ENCODE measurements at regions not wholly inside any gene's neighbourhood (a gene's known extent, or its start where the extent isn't known, plus 50 kb on each side); places are given as distances from the start of the nearest gene placed in this dataset.

DNA sequence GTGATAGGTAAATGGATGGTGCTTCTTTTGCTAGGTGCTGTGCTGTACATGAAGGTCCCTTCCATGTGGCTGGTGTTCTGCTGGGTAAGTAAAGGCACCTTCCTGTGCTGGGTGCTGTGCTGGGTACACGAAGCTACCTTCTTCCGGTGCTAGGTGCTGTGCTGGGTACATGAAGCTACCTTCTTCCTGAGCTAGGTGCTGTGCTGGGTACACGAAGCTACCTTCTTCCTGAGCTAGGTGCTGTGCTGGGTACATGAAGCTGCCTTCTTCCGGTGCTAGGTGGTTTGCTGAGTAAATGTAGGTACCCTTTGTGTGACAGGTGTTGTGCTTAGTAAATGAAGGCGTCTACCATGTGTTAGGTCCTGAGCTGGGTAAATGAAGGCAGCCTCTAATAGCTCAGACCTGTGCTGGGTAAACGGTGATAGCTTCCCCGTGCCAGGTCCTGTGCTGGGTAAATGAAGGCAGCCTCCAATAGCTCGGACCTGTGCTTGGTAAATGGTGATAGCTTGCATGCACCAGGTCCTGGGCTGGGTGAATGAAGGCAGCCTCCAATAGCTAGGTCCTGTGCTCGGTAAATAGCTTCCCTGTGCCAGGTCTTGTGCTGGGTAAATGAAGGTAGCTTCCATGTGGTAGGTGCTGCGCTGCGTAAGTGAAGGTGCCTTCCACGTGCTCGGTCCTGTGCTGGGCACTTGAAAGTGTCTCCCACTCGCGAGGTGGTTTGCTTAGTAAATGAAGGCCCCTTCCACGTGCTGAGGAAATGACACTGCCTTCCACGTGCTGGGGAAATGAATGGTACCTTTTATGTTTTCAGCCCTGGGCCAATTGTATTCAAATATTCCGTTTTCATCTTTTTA is 115.5 kb downstream of the ERMARD start:
- H3K4me3 ChIP-seq (ENCODE audit: low read depth in 1 of 3, low read length in 3 of 3): no peak overlapping the region

GRCh38 chr6:169866140-169866534 is 114.7 kb downstream of the ERMARD start:
- FAIRE-seq (no peak), DNase-seq (no peak)
- 88 to 94% (median 88%) methylated on average over 10 of the region's 10 CpGs for WGBS, 3 donors
- Histone ChIP-seq H3K27ac (ENCODE audit: low read depth in 1 of 3, low read length in 2 of 3) (no peak overlapping the region), H3K27me3 (ENCODE audit: control insufficient read depth in 3 of 3, insufficient read depth in 3 of 3, low read length in 3 of 3) (no peaks in the 10 kb centered on the region), H3K4me1 (ENCODE audit: control insufficient read depth in 3 of 3, insufficient read depth in 2 of 3, low read depth in 1 of 3, low read length in 2 of 3) (peaks cover 0 to 14% (median 0%) of the 10 kb centered on the region in 3 donors), H3K36me3 (ENCODE audit: control insufficient read depth in 3 of 3, insufficient read depth in 2 of 3, low read depth in 1 of 3, low read length in 3 of 3) (no peaks in the 10 kb centered on the region), H3K9me3 (ENCODE audit: control insufficient read depth in 2 of 2, insufficient read depth in 1 of 2, low read depth in 1 of 2, low read length in 1 of 2) (peaks cover 0 to 5% of the 10 kb centered on the region in 2 donors), H3K4me3 (ENCODE audit: low read depth in 1 of 3, low read length in 3 of 3) (no peak overlapping the region)

More for the DNA sequence above, 115.5 kb downstream of the ERMARD start:
- WGBS, 3 donors: 85 to 87% (median 86%) methylated on average over 18 of the region's 18 CpGs
- H3K9me3 ChIP-seq (ENCODE audit: control insufficient read depth in 2 of 2, insufficient read depth in 1 of 2, low read depth in 1 of 2, low read length in 1 of 2): peaks cover 0 to 5% of the 10 kb centered on the region in 2 donors
- DNase-seq: no peak
- peaks cover 0 to 7% (median 0%) of the 10 kb centered on the region in 3 donors for H3K4me1 ChIP-seq (ENCODE audit: control insufficient read depth in 3 of 3, insufficient read depth in 2 of 3, low read depth in 1 of 3, low read length in 2 of 3)
- no peaks in the 10 kb centered on the region for H3K36me3 ChIP-seq (ENCODE audit: control insufficient read depth in 3 of 3, insufficient read depth in 2 of 3, low read depth in 1 of 3, low read length in 3 of 3)
- no peak overlapping the region for H3K27ac ChIP-seq (ENCODE audit: low read depth in 1 of 3, low read length in 2 of 3)
- H3K27me3 ChIP-seq (ENCODE audit: control insufficient read depth in 3 of 3, insufficient read depth in 3 of 3, low read length in 3 of 3): no peaks in the 10 kb centered on the region
- FAIRE-seq: no peak

- WGBS, 3 donors: 72 to 85% (median 80%) methylated on average over 13 of the region's 13 CpGs
- H3K27me3 ChIP-seq (ENCODE audit: control insufficient read depth in 3 of 3, insufficient read depth in 3 of 3, low read length in 3 of 3): no peaks in the 10 kb centered on the region
- no peak overlapping the region for H3K27ac ChIP-seq (ENCODE audit: low read depth in 1 of 3, low read length in 2 of 3)
- no peak overlapping the region for H3K4me3 ChIP-seq (ENCODE audit: low read depth in 1 of 3, low read length in 3 of 3)
- DNase-seq (no peak), FAIRE-seq (no peak)
- peaks cover 0 to 14% (median 0%) of the 10 kb centered on the region in 3 donors for H3K4me1 ChIP-seq (ENCODE audit: control insufficient read depth in 3 of 3, insufficient read depth in 2 of 3, low read depth in 1 of 3, low read length in 2 of 3)
- no peaks in the 10 kb centered on the region for H3K36me3 ChIP-seq (ENCODE audit: control insufficient read depth in 3 of 3, insufficient read depth in 2 of 3, low read depth in 1 of 3, low read length in 3 of 3)
- H3K9me3 ChIP-seq (ENCODE audit: control insufficient read depth in 2 of 2, insufficient read depth in 1 of 2, low read depth in 1 of 2, low read length in 1 of 2): no peaks in the 10 kb centered on the region
These were observed 114.1 kb downstream of the ERMARD start for GRCh38 chr6:169865346-169866139.

- DNase-seq (peak; percentile 57 to 70), FAIRE-seq (no peak)
- no peak overlapping the region for H3K27ac ChIP-seq (ENCODE audit: low read depth in 1 of 3, low read length in 2 of 3)
- 35 to 69% (median 50%) methylated on average over 23 of the region's 23 CpGs for WGBS, 3 donors
- H3K36me3 ChIP-seq (ENCODE audit: control insufficient read depth in 3 of 3, insufficient read depth in 2 of 3, low read depth in 1 of 3, low read length in 3 of 3): no peaks in the 10 kb centered on the region
- H3K27me3 ChIP-seq (ENCODE audit: control insufficient read depth in 3 of 3, insufficient read depth in 3 of 3, low read length in 3 of 3): no peaks in the 10 kb centered on the region
- H3K4me1 ChIP-seq (ENCODE audit: control insufficient read depth in 3 of 3, insufficient read depth in 2 of 3, low read depth in 1 of 3, low read length in 2 of 3): peaks cover 0 to 14% (median 0%) of the 10 kb centered on the region in 3 donors
- no peak overlapping the region for H3K4me3 ChIP-seq (ENCODE audit: low read depth in 1 of 3, low read length in 3 of 3)
- no peaks in the 10 kb centered on the region for H3K9me3 ChIP-seq (ENCODE audit: control insufficient read depth in 2 of 2, insufficient read depth in 1 of 2, low read depth in 1 of 2, low read length in 1 of 2)
These were observed 113.0 kb downstream of the ERMARD start for GRCh38 chr6:169864148-169865020.

DNA sequence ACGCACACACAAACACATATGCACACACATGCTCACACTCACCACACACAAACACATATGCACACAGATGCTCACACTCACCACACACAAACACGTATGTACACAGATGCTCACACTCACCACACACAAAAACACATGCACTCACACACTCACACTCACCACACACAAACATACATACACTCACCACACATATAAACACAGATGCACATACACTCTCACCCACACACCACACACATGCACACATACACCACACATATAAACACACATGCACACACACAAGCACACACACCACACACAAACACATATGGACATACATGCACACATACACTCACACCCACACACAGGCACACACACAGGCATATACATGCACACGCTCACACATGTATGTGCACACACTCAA is 112.3 kb downstream of the ERMARD start:
- Histone ChIP-seq H3K4me1 (ENCODE audit: control insufficient read depth in 3 of 3, insufficient read depth in 2 of 3, low read depth in 1 of 3, low read length in 2 of 3) (peaks cover 0 to 14% (median 0%) of the 10 kb centered on the region in 3 donors), H3K9me3 (ENCODE audit: control insufficient read depth in 2 of 2, insufficient read depth in 1 of 2, low read depth in 1 of 2, low read length in 1 of 2) (no peaks in the 10 kb centered on the region), H3K4me3 (ENCODE audit: low read depth in 1 of 3, low read length in 3 of 3) (no peak overlapping the region), H3K27ac (ENCODE audit: low read depth in 1 of 3, low read length in 2 of 3) (no peak overlapping the region), H3K27me3 (ENCODE audit: control insufficient read depth in 3 of 3, insufficient read depth in 3 of 3, low read length in 3 of 3) (no peaks in the 10 kb centered on the region), H3K36me3 (ENCODE audit: control insufficient read depth in 3 of 3, insufficient read depth in 2 of 3, low read depth in 1 of 3, low read length in 3 of 3) (no peaks in the 10 kb centered on the region)
- FAIRE-seq: no peak
- DNase-seq: no peak
- WGBS, 3 donors: 96 to 98% (median 97%) methylated on average over 3 of the region's 3 CpGs

DNA sequence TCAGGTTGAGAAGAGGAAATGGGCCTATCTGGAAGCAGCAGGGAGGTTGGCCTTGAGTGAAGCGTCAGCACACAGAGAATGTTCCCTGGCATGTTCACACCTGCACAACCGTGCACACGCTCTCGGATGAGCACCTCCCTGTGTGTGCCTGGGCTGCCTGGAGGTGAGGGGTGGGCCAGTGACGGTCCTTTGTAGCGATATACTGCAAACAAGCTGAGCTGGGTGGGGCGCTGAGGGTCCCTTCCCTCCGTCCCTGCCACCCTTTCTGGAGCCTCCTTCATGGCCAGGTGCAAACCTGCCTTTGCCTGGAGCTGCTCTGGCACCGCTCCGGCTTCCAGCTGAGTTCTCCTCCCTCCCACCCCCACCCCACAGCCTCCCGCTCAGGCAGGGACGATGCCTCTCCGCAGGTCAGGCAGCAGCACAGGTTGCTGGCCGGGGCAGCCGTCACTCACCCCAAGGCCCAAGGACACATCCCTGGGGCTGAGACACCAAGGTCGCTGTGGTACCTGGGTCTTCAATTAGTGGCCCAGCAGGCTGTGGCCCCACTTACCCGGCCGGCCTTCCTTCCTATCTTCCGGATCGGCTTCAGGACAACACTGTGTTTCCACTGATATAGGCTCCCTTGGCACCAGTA is 111.6 kb downstream of the ERMARD start:
- no peak for DNase-seq
- Histone ChIP-seq H3K27ac (ENCODE audit: low read depth in 1 of 3, low read length in 2 of 3) (peak overlapping the region in 2 of 3 donors; percentile 74 to 83), H3K4me1 (ENCODE audit: control insufficient read depth in 3 of 3, insufficient read depth in 2 of 3, low read depth in 1 of 3, low read length in 2 of 3) (peaks cover 0 to 14% (median 0%) of the 10 kb centered on the region in 3 donors), H3K9me3 (ENCODE audit: control insufficient read depth in 2 of 2, insufficient read depth in 1 of 2, low read depth in 1 of 2, low read length in 1 of 2) (peaks cover 0 to 3% of the 10 kb centered on the region in 2 donors), H3K36me3 (ENCODE audit: control insufficient read depth in 3 of 3, insufficient read depth in 2 of 3, low read depth in 1 of 3, low read length in 3 of 3) (no peaks in the 10 kb centered on the region), H3K4me3 (ENCODE audit: low read depth in 1 of 3, low read length in 3 of 3) (no peak overlapping the region), H3K27me3 (ENCODE audit: control insufficient read depth in 3 of 3, insufficient read depth in 3 of 3, low read length in 3 of 3) (no peaks in the 10 kb centered on the region)
- no peak for FAIRE-seq
- 75 to 86% (median 84%) methylated on average over 20 of the region's 20 CpGs for WGBS, 3 donors

- H3K27me3 ChIP-seq (ENCODE audit: control insufficient read depth in 3 of 3, insufficient read depth in 3 of 3, low read length in 3 of 3): no peaks in the 10 kb centered on the region
- 48 to 52% (median 49%) methylated on average over 17 of the region's 17 CpGs for WGBS, 3 donors
- DNase-seq: peak; percentile 30 to 49
These were observed 110.8 kb downstream of the ERMARD start for GRCh38 chr6:169862043-169862891.

More at GRCh38 chr6:169862043-169862891, 110.8 kb downstream of the ERMARD start:
- H3K27ac ChIP-seq (ENCODE audit: low read depth in 1 of 3, low read length in 2 of 3): peak overlapping the region in 2 of 3 donors; percentile 74 to 83
- FAIRE-seq: no peak
- peaks cover 0 to 14% (median 0%) of the 10 kb centered on the region in 3 donors for H3K4me1 ChIP-seq (ENCODE audit: control insufficient read depth in 3 of 3, insufficient read depth in 2 of 3, low read depth in 1 of 3, low read length in 2 of 3)
- no peaks in the 10 kb centered on the region for H3K36me3 ChIP-seq (ENCODE audit: control insufficient read depth in 3 of 3, insufficient read depth in 2 of 3, low read depth in 1 of 3, low read length in 3 of 3)
- no peak overlapping the region for H3K4me3 ChIP-seq (ENCODE audit: low read depth in 1 of 3, low read length in 3 of 3)
- H3K9me3 ChIP-seq (ENCODE audit: control insufficient read depth in 2 of 2, insufficient read depth in 1 of 2, low read depth in 1 of 2, low read length in 1 of 2): peaks cover 0 to 6% of the 10 kb centered on the region in 2 donors

Data from small intestine (tissue), 7 donors.